Activated naive CD4-positive, alpha-beta T cell treated with anti-CD3 and anti-CD28 coated beads, Interleukin-2, amount 10 ng/mL, durations not matched to agents 7 days and 5 days (primary cell): ENCODE measurements at regions not wholly inside any gene's neighbourhood (a gene's known extent, or its start where the extent isn't known, plus 50 kb on each side); places are given as distances from the start of the nearest gene placed in this dataset.

Source experiments
- CTCF ChIA-PET: fragments of 350-600 bp; sonication (Branson Sonifier 250); formaldehyde crosslinking; loops from one replicate; lab custom pipeline; 2021; ENCODE audit warnings: antibody characterized with exemption; lab: Charles Lee
- DNase-seq: peaks from one replicate; pipeline ENCODE4 v3.0.0-alpha.2; 2020
- H3K27ac Mint-ChIP-seq: one replicate; pipeline ENCODE4 v1.8.0; 2021; ENCODE audit warnings: mild to moderate bottlenecking, moderate library complexity, mixed read lengths
- H3K27me3 Mint-ChIP-seq: one replicate; pipeline ENCODE4 v1.8.0; 2021; ENCODE audit warnings: mild to moderate bottlenecking, mixed read lengths
- H3K36me3 Mint-ChIP-seq: one replicate; pipeline ENCODE4 v1.8.0; 2021; ENCODE audit warnings: mixed read lengths
- H3K4me1 Mint-ChIP-seq: one replicate; pipeline ENCODE4 v1.8.0; 2021; ENCODE audit warnings: mixed read lengths
- H3K4me3 Mint-ChIP-seq: one replicate; pipeline ENCODE4 v1.8.0; 2021; ENCODE audit warnings: mild to moderate bottlenecking, moderate library complexity, mixed read lengths
- H3K9me3 Mint-ChIP-seq: one replicate; pipeline ENCODE4 v1.8.0; 2021; ENCODE audit warnings: mixed read lengths

GRCh38 chr11:28726432-28726831, 618.2 kb downstream of the METTL15 start:
- no peak overlapping the region for H3K27ac Mint-ChIP-seq
- CTCF ChIA-PET, result no interaction called here
- peaks cover 6% of the 10 kb centered on the region for H3K9me3 Mint-ChIP-seq
- H3K36me3 Mint-ChIP-seq, result no peaks in the 10 kb centered on the region
- H3K4me3 Mint-ChIP-seq, result no peak overlapping the region
- no peak for DNase-seq
- no peaks in the 10 kb centered on the region for H3K27me3 Mint-ChIP-seq
- no peaks in the 10 kb centered on the region for H3K4me1 Mint-ChIP-seq

GRCh38 chr11:28715726-28716125, 607.5 kb downstream of the METTL15 start:
- Mint-ChIP-seq H3K4me1 (no peaks in the 10 kb centered on the region), H3K9me3 (no peaks in the 10 kb centered on the region), H3K27me3 (no peaks in the 10 kb centered on the region), H3K36me3 (no peaks in the 10 kb centered on the region), H3K27ac (no peak overlapping the region), H3K4me3 (no peak overlapping the region)
- CTCF ChIA-PET, result no interaction called here
- no peak for DNase-seq

GRCh38 chr11:28713850-28714249, 605.7 kb downstream of the METTL15 start:
- CTCF ChIA-PET, result no interaction called here
- Mint-ChIP-seq H3K36me3 (no peaks in the 10 kb centered on the region), H3K27ac (no peak overlapping the region), H3K4me3 (no peak overlapping the region), H3K27me3 (no peaks in the 10 kb centered on the region), H3K4me1 (no peaks in the 10 kb centered on the region), H3K9me3 (no peaks in the 10 kb centered on the region)
- no peak for DNase-seq

GRCh38 chr11:28708075-28708474, 599.9 kb downstream of the METTL15 start:
- H3K4me1 Mint-ChIP-seq, result no peaks in the 10 kb centered on the region
- no peak for DNase-seq
- H3K27me3 Mint-ChIP-seq, result no peaks in the 10 kb centered on the region
- no peak overlapping the region for H3K4me3 Mint-ChIP-seq
- no peak overlapping the region for H3K27ac Mint-ChIP-seq
- CTCF ChIA-PET, result no interaction called here
- H3K36me3 Mint-ChIP-seq, result no peaks in the 10 kb centered on the region
- H3K9me3 Mint-ChIP-seq, result no peaks in the 10 kb centered on the region

- Mint-ChIP-seq H3K9me3 (no peaks in the 10 kb centered on the region), H3K4me3 (no peak overlapping the region), H3K27me3 (no peaks in the 10 kb centered on the region), H3K36me3 (no peaks in the 10 kb centered on the region), H3K27ac (no peak overlapping the region), H3K4me1 (no peaks in the 10 kb centered on the region)
- CTCF ChIA-PET, result no interaction called here
- no peak for DNase-seq
Measured at GRCh38 chr11:28704801-28705200, 596.6 kb downstream of the METTL15 start.

GRCh38 chr11:28703371-28703770, 595.2 kb downstream of the METTL15 start:
- Mint-ChIP-seq H3K27me3 (no peaks in the 10 kb centered on the region), H3K27ac (no peak overlapping the region), H3K36me3 (no peaks in the 10 kb centered on the region), H3K4me1 (no peaks in the 10 kb centered on the region), H3K9me3 (no peaks in the 10 kb centered on the region), H3K4me3 (no peak overlapping the region)
- DNase-seq, result no peak
- CTCF ChIA-PET, result no interaction called here

- Mint-ChIP-seq H3K36me3 (no peaks in the 10 kb centered on the region), H3K27ac (no peak overlapping the region), H3K4me3 (no peak overlapping the region), H3K27me3 (no peaks in the 10 kb centered on the region), H3K9me3 (no peaks in the 10 kb centered on the region), H3K4me1 (no peaks in the 10 kb centered on the region)
- DNase-seq, result no peak
- CTCF ChIA-PET, result no interaction called here
Measured at GRCh38 chr11:28702871-28703270, 594.7 kb downstream of the METTL15 start.

GRCh38 chr11:28702450-28702790, 594.2 kb downstream of the METTL15 start:
- CTCF ChIA-PET, result no interaction called here
- H3K27me3 Mint-ChIP-seq, result no peaks in the 10 kb centered on the region

GRCh38 chr11:28701760-28702449, 593.7 kb downstream of the METTL15 start:
- CTCF ChIA-PET, result no interaction called here
- DNase-seq, result no peak
- H3K4me3 Mint-ChIP-seq, result no peak overlapping the region
- H3K27ac Mint-ChIP-seq, result no peak overlapping the region
- H3K9me3 Mint-ChIP-seq, result no peaks in the 10 kb centered on the region
- H3K27me3 Mint-ChIP-seq, result no peaks in the 10 kb centered on the region
- no peaks in the 10 kb centered on the region for H3K36me3 Mint-ChIP-seq
- H3K4me1 Mint-ChIP-seq, result no peaks in the 10 kb centered on the region

More at GRCh38 chr11:28702450-28702790, 594.2 kb downstream of the METTL15 start:
- no peaks in the 10 kb centered on the region for H3K4me1 Mint-ChIP-seq
- no peak for DNase-seq
- no peak overlapping the region for H3K27ac Mint-ChIP-seq
- no peaks in the 10 kb centered on the region for H3K9me3 Mint-ChIP-seq
- H3K36me3 Mint-ChIP-seq, result no peaks in the 10 kb centered on the region
- H3K4me3 Mint-ChIP-seq, result no peak overlapping the region

- DNase-seq, result no peak
- Mint-ChIP-seq H3K27ac (no peak overlapping the region), H3K9me3 (no peaks in the 10 kb centered on the region), H3K36me3 (no peaks in the 10 kb centered on the region), H3K4me1 (no peaks in the 10 kb centered on the region), H3K27me3 (no peaks in the 10 kb centered on the region), H3K4me3 (no peak overlapping the region)
- CTCF ChIA-PET, result interaction anchor here (0.6 to 1.2 kb wide), 2 partner anchors 10 to 845 kb away, joined by 3 read pairs; no protein-coding TSS in a partner anchor
Measured at GRCh38 chr11:28699701-28700100, 591.5 kb downstream of the METTL15 start.

GRCh38 chr11:28697920-28698827, 590.0 kb downstream of the METTL15 start:
- DNase-seq, result peak; percentile 38
- H3K9me3 Mint-ChIP-seq, result no peaks in the 10 kb centered on the region
- H3K27me3 Mint-ChIP-seq, result no peaks in the 10 kb centered on the region
- H3K4me1 Mint-ChIP-seq, result no peaks in the 10 kb centered on the region
- H3K4me3 Mint-ChIP-seq, result no peak overlapping the region
- H3K27ac Mint-ChIP-seq, result no peak overlapping the region
- H3K36me3 Mint-ChIP-seq, result no peaks in the 10 kb centered on the region
- CTCF ChIA-PET, result interaction anchor here (1.6 kb wide), 1 partner anchor 999 kb away, joined by 5 read pairs; no protein-coding TSS in a partner anchor

- no peak overlapping the region for H3K27ac Mint-ChIP-seq
- H3K36me3 Mint-ChIP-seq, result no peaks in the 10 kb centered on the region
- CTCF ChIA-PET, result interaction anchor here (2.4 kb wide), 1 partner anchor 997 kb away, joined by 7 read pairs; no protein-coding TSS in a partner anchor
- no peaks in the 10 kb centered on the region for H3K9me3 Mint-ChIP-seq
- DNase-seq, result no peak
- H3K4me1 Mint-ChIP-seq, result no peaks in the 10 kb centered on the region
- H3K27me3 Mint-ChIP-seq, result no peaks in the 10 kb centered on the region
- H3K4me3 Mint-ChIP-seq, result no peak overlapping the region
Measured at GRCh38 chr11:28696591-28696990, 588.4 kb downstream of the METTL15 start.

- no peaks in the 10 kb centered on the region for H3K9me3 Mint-ChIP-seq
- CTCF ChIA-PET, result no interaction called here
- H3K4me3 Mint-ChIP-seq, result no peak overlapping the region
- no peak overlapping the region for H3K27ac Mint-ChIP-seq
- H3K36me3 Mint-ChIP-seq, result no peaks in the 10 kb centered on the region
- no peaks in the 10 kb centered on the region for H3K4me1 Mint-ChIP-seq
- DNase-seq, result no peak
- H3K27me3 Mint-ChIP-seq, result no peaks in the 10 kb centered on the region
Measured at GRCh38 chr11:28690746-28691145, 582.6 kb downstream of the METTL15 start.

GRCh38 chr11:28684011-28684586, 575.9 kb downstream of the METTL15 start:
- Mint-ChIP-seq H3K4me3 (no peak overlapping the region), H3K27ac (no peak overlapping the region), H3K9me3 (no peaks in the 10 kb centered on the region), H3K36me3 (no peaks in the 10 kb centered on the region), H3K4me1 (no peaks in the 10 kb centered on the region), H3K27me3 (no peaks in the 10 kb centered on the region)
- DNase-seq, result no peak
- CTCF ChIA-PET, result no interaction called here
